HG02763 (cell line): ENCODE measurements at regions not wholly inside any gene's neighbourhood (a gene's known extent, or its start where the extent isn't known, plus 50 kb on each side); places are given as distances from the start of the nearest gene placed in this dataset.

Source experiments
- ATAC-seq: cut with Tn5 transposase; IDR thresholded peaks from one replicate; pipeline ENCODE4 v1.9.1; 2021; ENCODE audit warnings: mild to moderate bottlenecking, moderate library complexity; ENCODE audit not compliant: unreplicated experiment

DNA sequence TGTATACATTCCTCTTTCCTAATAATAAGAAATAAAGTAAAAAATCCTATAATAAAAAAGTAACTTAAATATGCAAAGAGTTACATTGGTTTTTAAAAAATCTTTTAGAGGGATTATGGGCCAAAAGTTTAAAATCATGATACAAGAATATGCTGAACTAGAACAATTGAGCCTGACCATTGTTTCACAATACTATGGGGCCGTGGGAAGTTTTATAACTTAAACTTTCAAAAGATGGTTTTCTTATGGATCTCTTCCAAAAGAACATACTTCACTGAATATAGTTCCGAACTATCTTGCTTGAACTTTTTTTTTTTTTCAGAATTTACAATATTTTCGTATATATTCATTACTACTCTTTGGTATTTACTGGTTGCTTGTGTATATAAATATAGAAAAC is 97.6 kb downstream of the NFKBIZ start:
- ATAC-seq = no peak

DNA sequence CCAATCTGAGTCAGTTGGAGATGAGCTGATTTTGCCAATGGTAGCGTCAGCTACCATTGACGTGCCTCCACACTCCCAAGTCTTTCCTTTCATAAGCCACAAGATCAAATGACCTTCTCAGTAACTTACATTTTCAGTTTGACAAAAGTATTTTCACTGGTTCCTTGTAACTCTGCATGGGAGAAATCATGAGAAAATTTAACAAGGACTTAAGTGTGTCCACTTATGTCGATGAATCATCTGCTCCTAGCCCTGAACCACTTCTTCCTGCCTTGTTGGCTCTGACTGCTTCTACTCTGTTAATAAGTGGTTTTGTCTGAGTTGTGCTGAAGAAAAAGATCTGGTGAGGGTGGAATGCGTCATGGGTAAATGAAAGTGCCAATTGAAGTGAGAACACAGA is 101.2 kb downstream of the NFKBIZ start:
- peak; percentile 73 for ATAC-seq

DNA sequence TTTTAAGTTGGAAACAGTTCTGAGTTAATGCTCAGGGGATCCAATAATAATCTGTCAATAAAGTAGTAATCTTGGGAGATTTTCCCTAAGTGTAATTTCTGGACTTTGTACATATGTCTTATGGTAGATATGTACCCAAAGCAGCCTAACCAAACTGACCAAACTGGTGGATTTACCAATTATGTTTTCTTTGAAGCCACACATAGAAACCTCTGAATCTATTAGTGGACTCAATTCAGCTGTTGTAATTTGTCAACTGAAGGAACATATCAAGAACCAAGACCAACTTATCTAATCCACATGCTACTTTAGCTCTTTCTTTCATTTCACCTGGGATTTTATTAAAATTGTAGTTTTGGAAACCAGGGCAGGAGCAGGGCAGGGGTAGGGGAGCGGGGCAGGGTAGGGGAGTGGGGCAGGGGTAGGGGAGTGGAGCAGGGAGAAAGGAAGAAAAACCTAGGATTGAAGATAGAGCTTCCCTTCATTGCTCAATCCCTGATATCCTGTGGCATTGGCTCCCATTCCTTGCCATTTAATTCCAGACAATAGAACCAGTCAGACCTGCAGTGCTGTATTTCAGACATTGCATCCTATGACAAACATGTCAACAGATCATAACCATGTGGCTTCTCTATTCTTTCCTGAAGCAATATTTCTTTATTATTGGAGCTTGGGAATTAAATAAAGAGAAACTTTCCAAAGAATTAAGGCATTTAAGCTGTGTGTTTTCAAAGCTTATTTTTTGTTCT is 101.8 kb downstream of the NFKBIZ start:
- ATAC-seq = peak; percentile 15

DNA sequence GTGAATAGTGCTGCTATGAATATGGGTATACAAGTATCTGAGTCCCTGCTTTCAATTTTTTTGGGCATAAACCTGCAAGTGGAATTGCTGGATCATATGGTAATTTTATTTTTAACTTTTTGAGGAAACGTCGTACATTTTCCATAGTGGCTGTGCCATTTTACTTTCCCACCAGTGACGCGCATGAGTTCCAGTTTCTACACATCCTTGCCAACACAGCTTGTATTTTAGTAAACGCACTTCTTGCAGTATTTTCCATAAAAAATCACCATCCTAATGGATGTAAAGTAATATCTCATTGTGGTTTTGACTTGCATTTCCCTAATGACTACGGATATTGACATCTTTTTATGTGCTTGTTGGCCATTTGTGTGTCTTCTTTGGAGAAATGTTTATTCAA is 105.0 kb downstream of the NFKBIZ start:
- ATAC-seq = no peak

DNA sequence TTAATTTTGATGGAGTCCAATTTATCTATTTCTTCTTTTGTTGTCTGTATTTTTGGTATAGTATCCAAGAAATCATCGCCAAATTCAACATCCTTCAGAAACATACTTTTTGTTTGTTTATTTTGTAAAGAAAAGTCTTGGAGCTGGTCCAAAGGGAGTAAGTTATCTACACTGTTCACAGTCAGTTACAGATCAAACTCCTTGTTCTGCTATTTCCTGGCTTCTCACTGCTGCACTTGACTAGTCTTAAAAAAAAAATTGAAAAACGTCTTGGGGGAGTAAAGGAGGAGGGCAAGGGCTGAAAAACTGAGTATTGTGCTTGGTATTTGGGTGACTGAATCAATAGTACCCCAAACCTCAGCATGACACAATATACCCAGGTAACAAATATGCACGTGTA is 105.6 kb downstream of the NFKBIZ start:
- ATAC-seq = no peak

DNA sequence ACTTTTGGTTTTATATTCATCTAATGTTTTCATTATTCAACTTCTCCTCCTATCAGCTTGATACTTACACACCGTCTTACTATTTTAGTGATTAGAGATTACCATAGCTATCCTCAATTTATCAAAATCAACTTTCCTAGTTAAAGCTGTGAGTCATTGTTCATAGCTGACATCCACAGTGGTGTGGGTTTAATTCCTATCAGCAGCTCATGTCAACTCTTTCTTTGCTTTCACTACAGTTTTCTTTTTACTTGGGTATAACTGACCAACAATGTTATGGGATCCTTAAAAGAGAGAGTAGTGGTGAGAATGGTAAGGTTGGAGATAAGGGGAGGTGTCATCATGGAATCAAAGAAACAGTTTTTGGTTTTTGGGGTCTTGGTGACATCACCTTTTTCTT is 112.7 kb downstream of the NFKBIZ start:
- no peak for ATAC-seq

DNA sequence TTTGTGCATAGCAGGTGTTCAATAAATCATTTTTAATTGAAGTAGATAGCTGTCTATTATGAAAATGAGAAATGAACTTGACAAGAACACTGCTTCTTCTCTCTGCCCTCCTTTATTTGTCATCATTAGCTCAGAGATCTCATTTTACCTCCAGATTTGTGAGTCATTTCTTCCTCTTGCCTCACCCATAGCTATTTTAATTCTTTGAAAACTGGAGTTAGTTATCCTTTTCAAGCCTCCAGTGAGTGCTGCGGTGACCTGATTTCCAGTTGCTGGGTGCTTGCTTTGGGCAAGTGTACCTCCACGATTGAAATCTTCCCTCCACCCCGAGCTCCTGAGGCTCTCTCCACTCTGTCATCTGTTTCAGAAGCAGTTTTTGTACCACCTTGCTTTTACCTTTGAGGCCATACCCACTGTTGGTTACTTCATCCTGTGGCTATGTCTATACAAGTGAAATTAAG is 114.6 kb downstream of the NFKBIZ start:
- no peak for ATAC-seq

DNA sequence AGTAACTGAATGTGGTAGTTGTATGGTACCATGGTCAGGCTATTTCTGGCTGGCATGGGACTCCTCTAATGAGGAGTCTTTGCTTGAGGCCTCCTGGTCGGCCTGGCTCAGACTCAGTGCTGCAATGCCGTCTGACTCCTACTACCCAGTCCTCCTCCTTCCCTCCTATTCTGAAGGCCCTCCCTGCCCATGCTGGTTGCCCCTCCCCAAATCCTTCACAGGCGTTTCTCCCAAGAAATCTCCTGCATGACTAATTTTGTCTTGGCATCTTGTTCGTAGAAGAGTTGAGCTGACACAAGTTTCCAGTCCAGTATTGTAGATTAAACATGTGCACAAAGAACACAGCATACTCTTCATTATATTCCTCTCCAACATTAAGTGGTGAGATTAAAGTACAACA is 115.5 kb downstream of the NFKBIZ start:
- ATAC-seq = no peak

DNA sequence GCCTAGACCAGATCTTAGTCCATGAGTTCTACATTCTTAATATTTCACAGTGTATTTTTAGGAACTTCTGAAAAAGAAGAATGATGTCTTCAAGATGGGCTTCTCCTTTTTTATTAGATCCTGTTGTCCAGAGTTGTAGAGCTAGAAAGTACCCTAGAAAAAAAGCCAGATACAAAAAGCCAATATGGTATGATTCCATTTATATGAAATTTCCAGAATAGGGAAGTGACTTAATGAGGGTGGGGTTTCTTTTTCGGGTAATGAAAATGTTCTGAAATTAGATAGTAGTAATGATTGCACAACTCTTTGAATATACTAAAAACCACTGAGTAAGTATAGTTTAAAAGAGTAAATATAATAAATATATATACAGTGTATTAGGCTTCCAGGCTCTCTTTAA is 116.9 kb downstream of the NFKBIZ start:
- ATAC-seq = no peak

DNA sequence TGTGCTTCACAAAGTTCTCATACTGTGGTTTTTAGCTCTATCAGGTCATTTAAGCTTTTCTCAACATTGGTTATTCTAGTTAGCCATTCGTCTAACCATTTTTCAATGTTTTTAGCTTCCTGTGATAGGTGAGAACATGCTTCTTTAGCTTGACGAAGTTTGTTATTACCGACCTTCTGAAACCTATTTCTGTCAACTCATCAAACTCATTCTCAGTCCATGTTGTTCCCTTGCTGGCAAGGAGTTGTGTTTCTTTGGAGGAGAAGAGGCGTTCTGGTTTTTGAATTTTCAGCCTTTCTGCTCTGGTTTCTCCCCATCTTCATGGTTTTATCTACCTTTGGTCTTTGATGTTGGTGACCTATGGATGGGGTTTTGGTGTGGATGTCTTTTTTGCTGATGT is 120.9 kb downstream of the NFKBIZ start:
- no peak for ATAC-seq

DNA sequence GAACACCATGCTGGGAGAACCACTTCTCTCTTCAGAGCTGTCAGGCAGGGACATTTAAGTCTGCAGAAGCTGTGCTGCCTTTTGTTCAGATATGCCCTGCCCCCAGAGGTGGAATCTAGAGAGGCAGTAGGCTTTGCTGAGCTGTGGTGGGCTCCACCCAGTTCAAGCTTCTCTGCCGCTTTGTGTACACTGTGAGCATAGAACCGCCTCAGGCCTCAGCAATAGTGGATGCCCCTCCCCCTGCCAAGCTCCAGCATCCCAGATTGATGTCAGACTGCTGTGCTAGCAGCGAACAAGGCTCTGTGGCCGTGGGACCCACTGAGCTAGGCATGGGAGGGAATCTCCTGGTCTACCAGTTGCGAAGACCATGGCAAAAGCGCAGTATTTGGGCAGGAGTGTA is 121.6 kb downstream of the NFKBIZ start:
- ATAC-seq = no peak

DNA sequence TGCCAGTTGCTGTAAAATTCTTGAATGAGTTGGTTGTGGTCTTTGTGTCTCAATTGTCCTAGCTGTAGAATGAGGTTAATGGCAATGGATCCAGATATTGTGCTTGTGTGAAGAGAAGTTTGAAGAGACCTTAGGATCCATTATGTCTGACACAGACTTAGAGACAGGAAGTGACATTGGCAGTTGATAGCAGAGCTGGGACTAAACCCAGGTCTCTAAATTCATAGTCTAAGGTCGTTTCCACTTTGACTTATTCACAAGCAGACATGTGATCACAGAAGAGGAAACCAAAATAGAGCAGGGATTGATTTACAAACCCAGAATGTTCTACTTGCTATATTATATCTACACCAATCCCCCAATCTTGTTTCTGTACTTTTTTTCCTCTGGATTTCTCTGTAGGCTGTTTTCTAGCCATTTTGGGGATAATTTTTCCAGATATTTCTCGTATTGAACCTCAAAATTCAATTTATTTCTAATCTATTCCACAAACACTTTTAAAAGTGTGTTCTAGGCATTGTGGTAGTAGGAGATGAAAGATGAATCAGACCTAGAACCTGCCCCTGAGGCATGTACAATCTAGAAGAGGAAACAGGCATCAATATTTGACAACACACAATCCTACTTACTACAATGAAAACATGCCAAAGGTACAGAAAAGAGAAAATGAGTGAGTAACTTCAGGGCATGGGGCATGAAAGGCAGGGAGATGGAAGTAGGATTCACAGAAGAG is 123.3 kb downstream of the NFKBIZ start:
- ATAC-seq = no peak

DNA sequence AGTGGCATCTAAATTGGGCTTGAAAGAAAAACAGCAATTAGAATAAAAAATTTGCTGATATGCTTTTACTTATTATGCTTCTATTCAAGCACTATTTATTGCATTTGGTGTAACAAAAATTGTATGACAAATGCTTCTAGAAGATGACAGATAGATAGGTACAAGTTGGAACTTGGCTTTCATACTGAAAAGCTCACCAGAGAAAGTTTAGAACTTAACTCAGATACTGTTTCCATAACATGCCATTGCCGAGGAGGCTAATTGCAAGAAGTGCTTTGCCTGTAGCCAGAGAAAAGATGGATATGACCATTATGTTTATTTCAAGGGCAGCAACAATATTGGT is 123.8 kb downstream of the NFKBIZ start:
- ATAC-seq = no peak

DNA sequence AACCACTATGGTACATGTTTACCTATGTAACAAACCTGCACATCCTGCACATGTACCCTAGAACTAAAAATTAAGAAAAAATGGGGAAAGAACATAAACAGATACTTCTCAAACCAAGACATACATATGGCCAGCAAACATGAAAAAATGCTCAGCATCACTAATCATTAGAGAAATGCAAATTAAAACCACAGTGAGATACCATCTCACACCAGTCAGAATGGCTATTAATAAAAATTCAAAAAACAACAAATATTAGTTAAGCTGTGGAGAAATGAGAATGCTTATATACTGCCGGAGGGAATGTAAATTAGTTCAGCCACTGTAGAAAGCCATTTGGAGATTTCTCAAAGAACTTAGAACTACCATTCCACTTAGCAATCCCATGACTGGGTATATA is 126.1 kb downstream of the NFKBIZ start:
- ATAC-seq = peak; percentile 44

DNA sequence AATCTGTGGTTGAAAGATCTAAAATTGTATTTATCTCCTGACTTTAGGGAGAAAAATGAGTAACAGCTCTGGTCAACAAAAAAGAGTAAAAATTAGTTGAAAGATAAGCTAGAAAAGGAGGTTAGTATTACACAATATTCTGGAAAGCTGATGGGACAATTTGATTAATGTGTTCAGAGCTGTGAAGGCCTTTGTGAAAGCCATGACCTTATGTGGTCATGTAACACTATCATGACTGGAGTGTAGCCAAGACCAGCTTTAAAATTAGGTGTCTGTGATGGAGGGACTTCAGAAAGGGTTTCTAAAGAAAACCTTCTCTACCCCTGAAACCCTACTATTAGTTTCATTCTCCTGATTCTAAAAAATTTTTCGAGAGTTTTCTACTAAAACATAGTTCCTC is 127.2 kb downstream of the NFKBIZ start:
- peak; percentile 82 for ATAC-seq

DNA sequence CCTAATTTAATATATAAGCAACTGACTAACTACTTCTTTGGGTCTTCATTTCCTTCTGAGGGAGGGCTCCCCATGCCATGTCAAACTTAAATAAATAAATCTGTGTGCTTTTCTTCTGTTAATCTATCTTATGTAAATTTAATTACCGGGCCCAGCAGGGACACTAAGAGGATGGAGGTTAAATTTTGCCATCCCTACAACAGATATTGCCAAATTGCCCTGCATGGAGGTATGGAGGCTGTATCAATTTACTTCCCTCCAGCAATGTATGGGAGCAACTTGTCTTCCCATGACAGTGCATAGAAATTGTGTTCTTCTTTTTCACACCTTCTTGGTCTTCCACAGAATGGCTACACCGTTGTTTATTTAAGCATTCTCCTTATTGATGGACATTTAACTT is 129.0 kb downstream of the NFKBIZ start:
- ATAC-seq = no peak

DNA sequence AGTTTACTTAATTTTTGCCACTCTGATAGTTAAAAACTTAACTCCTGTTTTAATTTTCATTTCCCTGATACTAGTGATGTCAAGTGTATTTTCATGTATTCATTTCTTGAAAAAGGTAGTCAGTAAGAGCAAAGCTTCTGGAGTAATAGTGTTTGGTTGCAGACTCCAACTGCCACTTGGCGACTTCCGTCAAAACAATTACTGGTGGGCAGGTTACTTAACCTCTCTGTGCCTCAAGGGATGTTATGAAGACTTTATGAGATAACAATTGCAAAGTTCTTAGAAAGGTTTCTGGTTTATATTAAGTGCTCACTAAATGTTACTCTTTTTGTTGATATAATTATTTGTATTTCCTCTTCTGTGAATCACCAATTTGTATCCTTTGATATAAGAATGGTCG is 129.7 kb downstream of the NFKBIZ start:
- ATAC-seq = no peak

DNA sequence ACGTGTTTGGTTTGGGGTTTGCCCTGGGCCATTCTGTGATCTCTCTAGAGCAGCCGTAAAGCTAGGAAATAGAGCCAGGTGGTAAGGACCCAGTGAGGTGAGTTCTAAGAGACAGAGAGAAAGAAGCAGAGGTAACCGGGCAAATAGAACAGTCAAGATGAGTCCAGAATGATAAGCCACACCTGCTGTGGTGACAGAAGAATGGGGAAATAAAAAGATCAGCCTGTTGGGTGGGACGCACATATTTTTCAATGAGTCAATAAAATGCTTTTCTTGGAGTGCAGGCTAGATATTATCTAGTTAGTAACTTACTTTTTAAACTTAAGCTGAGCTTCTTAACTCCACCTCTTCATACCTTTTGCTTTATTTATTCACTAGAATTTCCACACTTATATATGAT is 135.0 kb downstream of the NFKBIZ start:
- no peak for ATAC-seq

DNA sequence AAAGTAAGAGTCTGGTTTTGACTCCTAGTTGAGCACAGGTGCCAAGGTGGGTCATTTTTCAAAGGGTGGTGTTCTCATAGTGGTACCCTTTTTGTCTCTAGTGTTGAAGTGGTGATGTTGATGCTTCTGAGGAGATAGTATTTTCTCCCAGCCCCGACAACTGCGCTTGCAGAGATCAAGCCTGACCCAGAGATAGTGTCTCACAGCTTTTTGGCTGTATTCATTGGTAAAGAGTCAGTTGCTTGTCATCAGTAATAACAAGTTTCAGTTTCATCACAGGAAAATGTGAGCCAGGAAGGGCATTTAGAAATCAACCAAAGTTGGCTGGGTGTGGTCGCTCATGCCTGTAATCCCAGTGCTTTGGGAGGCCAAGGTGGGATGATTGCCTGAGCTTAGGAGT is 139.3 kb downstream of the NFKBIZ start:
- ATAC-seq = peak; percentile 30

DNA sequence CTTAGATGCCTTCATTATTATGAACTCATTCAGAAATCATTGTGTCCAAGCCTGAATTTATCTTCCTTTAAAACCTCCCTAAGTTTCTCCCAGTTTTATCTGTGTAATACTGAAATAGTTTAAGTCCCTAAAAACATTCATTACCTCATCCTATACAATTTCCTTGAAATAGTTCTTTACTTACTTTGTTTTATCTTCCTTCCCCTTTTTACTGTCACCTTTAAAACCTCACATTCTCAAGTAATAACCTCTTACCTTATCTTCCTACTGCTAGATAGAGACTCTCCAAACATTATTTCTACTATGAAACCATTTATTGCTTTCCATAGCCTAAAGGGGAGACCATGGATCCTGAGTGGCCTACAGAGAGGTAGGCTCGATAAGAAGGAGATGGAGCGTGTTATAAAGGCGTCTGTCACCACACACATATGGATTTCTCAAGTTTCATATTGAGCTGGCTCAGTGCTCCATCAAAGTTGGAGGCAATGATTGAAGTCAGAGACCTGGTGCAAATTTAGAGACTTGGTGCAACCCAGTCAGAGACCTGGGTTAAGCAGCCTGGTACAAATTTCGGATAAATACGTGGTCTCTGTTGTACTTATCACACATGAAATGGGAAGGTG is 140.4 kb downstream of the NFKBIZ start:
- no peak for ATAC-seq

DNA sequence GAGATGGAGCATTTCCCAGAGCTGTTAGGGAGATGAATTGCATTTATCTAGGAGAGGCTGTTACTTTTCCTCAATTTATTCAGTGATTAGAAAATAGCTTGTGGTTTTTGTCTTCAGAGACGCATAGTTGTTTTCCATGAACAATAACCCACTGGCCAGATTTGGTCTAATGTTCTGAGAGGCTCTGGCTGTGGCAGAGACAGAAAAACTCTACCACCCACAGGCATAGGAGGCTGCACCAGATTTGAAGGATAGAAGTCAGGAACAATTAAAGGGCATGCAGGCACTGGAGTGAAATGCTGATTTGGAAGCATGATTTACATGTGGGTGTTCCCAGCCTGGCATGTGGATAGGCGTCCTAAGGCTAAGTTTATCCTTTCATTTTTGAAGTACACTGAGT is 143.5 kb downstream of the NFKBIZ start:
- ATAC-seq = no peak

DNA sequence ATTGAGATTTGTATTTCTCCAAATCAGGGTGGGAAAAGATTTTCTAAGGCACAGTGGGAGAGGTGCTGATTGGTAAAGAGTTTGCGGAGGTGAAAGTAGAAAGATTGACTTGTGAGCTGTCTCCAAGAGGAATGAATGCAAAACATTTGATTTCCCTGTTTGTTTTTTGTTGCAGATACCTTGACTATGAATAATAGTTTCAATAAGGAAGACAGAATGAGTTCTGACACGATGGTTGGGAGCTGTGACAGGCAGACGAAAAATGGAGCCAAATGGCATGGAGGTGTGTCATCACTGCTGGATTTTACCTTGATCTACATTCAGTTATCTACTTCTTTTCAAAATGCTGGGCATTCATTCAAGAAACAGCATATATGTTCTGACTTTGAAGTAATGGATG is 145.1 kb downstream of the NFKBIZ start:
- no peak for ATAC-seq
